KMS-11 (cell line): ENCODE measurements at regions not wholly inside any gene's neighbourhood (a gene's known extent, or its start where the extent isn't known, plus 50 kb on each side); places are given as distances from the start of the nearest gene placed in this dataset.

ENCODE experiments used
- H2AFZ ChIP-seq: fragments of 200-600 bp; sonication (generic); 2 replicates; pipeline ENCODE4 v1.6.1; 2016; ENCODE audit warnings: antibody characterized with exemption, mixed run types, low read depth
- H3K27ac ChIP-seq: fragments of 200-600 bp; sonication (generic); 2 replicates; pipeline ENCODE4 v1.6.1; 2016; ENCODE audit warnings: mild to moderate bottlenecking, mixed run types
- H3K27me3 ChIP-seq: fragments of 200-600 bp; sonication (generic); 2 replicates; pipeline ENCODE4 v1.6.1; 2017; ENCODE audit warnings: mild to moderate bottlenecking, low read depth, mixed run types, moderate library complexity; ENCODE audit not compliant: insufficient read depth
- H3K36me3 ChIP-seq: fragments of 200-600 bp; sonication (generic); 2 replicates; pipeline ENCODE4 v1.6.1; 2017; ENCODE audit warnings: mild to moderate bottlenecking, mixed run types; ENCODE audit not compliant: insufficient read depth
- H3K4me1 ChIP-seq: fragments of 200-600 bp; sonication (generic); 2 replicates; pipeline ENCODE4 v1.6.1; 2016; ENCODE audit warnings: mild to moderate bottlenecking, low read depth, mixed run types; ENCODE audit not compliant: poor library complexity, severe bottlenecking
- H3K4me2 ChIP-seq: fragments of 200-600 bp; sonication (generic); 2 replicates; pipeline ENCODE4 v1.7.0; 2016; ENCODE audit warnings: mild to moderate bottlenecking, mixed run types
- H3K4me3 ChIP-seq: fragments of 200-600 bp; sonication (generic); IDR thresholded peaks from 2 replicates; pipeline ENCODE4 v1.6.1; 2017; ENCODE audit warnings: low read depth, low read length, mixed read lengths; ENCODE audit not compliant: insufficient read depth
- H3K79me2 ChIP-seq: fragments of 200-600 bp; sonication (generic); 2 replicates; pipeline ENCODE4 v1.6.1; 2016; ENCODE audit warnings: low read depth, mixed run types; ENCODE audit not compliant: insufficient read depth
- H3K9ac ChIP-seq: fragments of 200-600 bp; sonication (generic); 2 replicates; pipeline ENCODE4 v1.6.1; 2016; ENCODE audit warnings: mild to moderate bottlenecking, mixed run types
- H4K20me1 ChIP-seq: fragments of 200-600 bp; sonication (generic); 2 replicates; pipeline ENCODE4 v1.6.1; 2016; ENCODE audit warnings: mild to moderate bottlenecking, mixed run types; ENCODE audit not compliant: insufficient read depth
- CTCF ChIP-seq: fragments of 200-600 bp; sonication (generic); conservative IDR thresholded peaks from 2 replicates; pipeline ENCODE4 v1.6.1; 2017; ENCODE audit warnings: low read depth, mild to moderate bottlenecking, antibody characterized with exemption, low read length, moderate library complexity, mixed read lengths

- no peak for TF ChIP-seq CTCF
- H2AFZ ChIP-seq = no peak overlapping the region
- H3K36me3 ChIP-seq = no peaks in the 10 kb centered on the region
- no peak overlapping the region for H3K4me2 ChIP-seq
- H3K27me3 ChIP-seq = no peaks in the 10 kb centered on the region
- H4K20me1 ChIP-seq = no peaks in the 10 kb centered on the region
- H3K79me2 ChIP-seq = no peaks in the 10 kb centered on the region
- peaks cover 25% of the 10 kb centered on the region for H3K4me1 ChIP-seq
- no peak overlapping the region for H3K9ac ChIP-seq
- no peak overlapping the region for H3K4me3 ChIP-seq
- no peak overlapping the region for H3K27ac ChIP-seq
Measured at GRCh38 chr11:81388326-81388725, 1345.3 kb downstream of the FAM181B start.

GRCh38 chr11:81380395-81380794 is 1353.3 kb downstream of the FAM181B start:
- Histone ChIP-seq H3K4me3 (no peak overlapping the region), H2AFZ (0 out of 2 replicates have a peak overlapping the region, but pooled peaks have one; percentile 19), H3K79me2 (no peaks in the 10 kb centered on the region), H3K36me3 (no peaks in the 10 kb centered on the region), H3K27ac (no peak overlapping the region), H3K4me2 (no peak overlapping the region), H3K27me3 (no peaks in the 10 kb centered on the region), H3K4me1 (peaks cover 14% of the 10 kb centered on the region), H3K9ac (no peak overlapping the region), H4K20me1 (no peaks in the 10 kb centered on the region; the same call in 1 of the 2 replicates)
- no peak for TF ChIP-seq CTCF

GRCh38 chr11:81377418-81377817 is 1356.2 kb downstream of the FAM181B start:
- Histone ChIP-seq H3K4me3 (no peak overlapping the region), H3K27ac (no peak overlapping the region), H3K79me2 (no peaks in the 10 kb centered on the region), H3K9ac (no peak overlapping the region), H3K36me3 (no peaks in the 10 kb centered on the region), H4K20me1 (no peaks in the 10 kb centered on the region; the same call in 1 of the 2 replicates), H3K27me3 (no peaks in the 10 kb centered on the region), H3K4me1 (peaks cover 14% of the 10 kb centered on the region), H2AFZ (no peak overlapping the region), H3K4me2 (no peak overlapping the region)
- no peak for TF ChIP-seq CTCF

GRCh38 chr11:81373986-81374385 is 1359.7 kb downstream of the FAM181B start:
- Histone ChIP-seq H3K4me3 (no peak overlapping the region), H3K27ac (no peak overlapping the region), H3K27me3 (no peaks in the 10 kb centered on the region), H3K79me2 (no peaks in the 10 kb centered on the region), H3K4me1 (no peaks in the 10 kb centered on the region), H3K9ac (no peak overlapping the region), H2AFZ (no peak overlapping the region), H3K36me3 (no peaks in the 10 kb centered on the region), H4K20me1 (no peaks in the 10 kb centered on the region), H3K4me2 (no peak overlapping the region)
- TF ChIP-seq CTCF = no peak

GRCh38 chr11:81368192-81368591 is 1365.5 kb downstream of the FAM181B start:
- H3K4me2 ChIP-seq = no peak overlapping the region
- no peak overlapping the region for H3K27ac ChIP-seq
- no peak overlapping the region for H2AFZ ChIP-seq
- TF ChIP-seq CTCF = no peak
- H4K20me1 ChIP-seq = no peaks in the 10 kb centered on the region
- no peaks in the 10 kb centered on the region for H3K36me3 ChIP-seq
- no peaks in the 10 kb centered on the region for H3K4me1 ChIP-seq
- no peak overlapping the region for H3K4me3 ChIP-seq
- H3K27me3 ChIP-seq = no peaks in the 10 kb centered on the region
- H3K9ac ChIP-seq = no peak overlapping the region
- no peaks in the 10 kb centered on the region for H3K79me2 ChIP-seq
